B cell (primary cell): ENCODE measurements at regions not wholly inside any gene's neighbourhood (a gene's known extent, or its start where the extent isn't known, plus 50 kb on each side); places are given as distances from the start of the nearest gene placed in this dataset.

Experiments
- ATAC-seq: fragments of 200-7000 bp; cut with Tn5 transposase; one replicate; pipeline ENCODE4 v1.10.0; 2021; ENCODE audit warnings: low read depth, mild to moderate bottlenecking, moderate number of reproducible peaks, moderate library complexity
- CTCF ChIA-PET: fragments of 350-600 bp; sonication (Branson Sonifier 250); formaldehyde crosslinking; loops from one replicate; lab custom pipeline; 2021; ENCODE audit warnings: antibody characterized with exemption, inconsistent platforms; lab: Charles Lee
- POLR2A ChIA-PET: fragments of 350-600 bp; sonication (Branson Sonifier 250); formaldehyde crosslinking; loops from one replicate; lab custom pipeline; 2021; ENCODE audit warnings: antibody characterized with exemption; lab: Charles Lee
- DNase-seq: peaks from one replicate; pipeline ENCODE4 v3.0.0; 2013
- H2AFZ ChIP-seq: 2 replicates; pipeline ENCODE4 v1.6.1; 2012; ENCODE audit warnings: mild to moderate bottlenecking, low read depth, low read length; ENCODE audit not compliant: insufficient read depth, poor library complexity, severe bottlenecking
- H3K27ac ChIP-seq, 2 donors: 1 replicate in 1 of 2; 2 replicates in 1 of 2; pipeline ENCODE4 v1.5.1; 2012 to 2013; ENCODE audit warnings: low read length in 2 of 2, mild to moderate bottlenecking in 2 of 2, moderate library complexity in 1 of 2
- H3K27me3 ChIP-seq, 4 experiments: fragments of 200-600 bp in 1 of 4; sonication (generic) in 1 of 4; replicated peaks in 1 of 4; 1 replicate in 2 of 4; 2 replicates in 2 of 4; pipeline versions ENCODE4 v1.6.1 to v1.7.0; 2013 to 2016; ENCODE audit warnings: low read length in 3 of 4, mild to moderate bottlenecking in 2 of 4, mixed read lengths in 1 of 4, moderate library complexity in 1 of 4; ENCODE audit not compliant: insufficient read depth in 4 of 4, control insufficient read depth in 3 of 4; ENCODE audit errors: control extremely low read depth in 1 of 4
- H3K36me3 ChIP-seq, 2 experiments: replicated peaks in 1 of 2; 1 replicate in 1 of 2; 2 replicates in 1 of 2; pipeline versions ENCODE4 v1.6.1 to v1.7.1; 2013; ENCODE audit warnings: low read length in 1 of 2; ENCODE audit not compliant: insufficient read depth in 2 of 2, control insufficient read depth in 1 of 2; ENCODE audit errors: control extremely low read depth in 1 of 2, extremely low read depth in 1 of 2
- H3K4me1 ChIP-seq, 2 donors: fragments of 200-600 bp in 1 of 2; sonication (generic) in 1 of 2; 1 replicate in 1 of 2; 2 replicates in 1 of 2; pipeline versions ENCODE4 v1.5.1 to v1.6.1; 2013 to 2017; ENCODE audit warnings: low read length in 2 of 2; ENCODE audit not compliant: control insufficient read depth in 2 of 2, insufficient read depth in 2 of 2
- H3K4me2 ChIP-seq: replicated peaks from 2 replicates; pipeline ENCODE3; 2012; ENCODE audit warnings: mild to moderate bottlenecking, low read depth, low read length; ENCODE audit not compliant: poor library complexity, severe bottlenecking
- H3K4me3 ChIP-seq, 5 experiments: fragments of 200-600 bp in 1 of 5; sonication (generic) in 1 of 5; 1 replicate in 3 of 5; 2 replicates in 2 of 5; pipeline versions ENCODE4 v1.5.1 to v1.7.0; 2011 to 2016; ENCODE audit warnings: low read length in 4 of 5, mild to moderate bottlenecking in 4 of 5, low read depth in 2 of 5, control low read depth in 1 of 5, moderate library complexity in 1 of 5; ENCODE audit not compliant: insufficient read depth in 1 of 5; ENCODE audit errors: control extremely low read depth in 1 of 5, extremely low read depth in 1 of 5
- H3K79me2 ChIP-seq: fragments of 200-600 bp; sonication (generic); one replicate; pipeline ENCODE4 v1.6.0; 2016; ENCODE audit warnings: low read length; ENCODE audit not compliant: control insufficient read depth, insufficient read depth
- H3K9ac ChIP-seq: fragments of 200-600 bp; sonication (generic); 2 replicates; pipeline ENCODE4 v1.6.1; 2017; ENCODE audit warnings: mild to moderate bottlenecking, low read length, moderate library complexity
- H3K9me3 ChIP-seq, 3 donors: one replicate each; pipeline versions ENCODE4 v1.6.1 to v1.7.1; 2013; ENCODE audit warnings: low read length in 2 of 3; ENCODE audit not compliant: control insufficient read depth in 2 of 3, insufficient read depth in 1 of 3; ENCODE audit errors: control extremely low read depth in 1 of 3
- H4K20me1 ChIP-seq: 2 replicates; pipeline ENCODE4 v1.6.0; 2012; ENCODE audit warnings: mild to moderate bottlenecking, low read length; ENCODE audit not compliant: insufficient read depth, control insufficient read depth, poor library complexity, severe bottlenecking
- H3K27ac Mint-ChIP-seq: one replicate; pipeline ENCODE4 v1.8.0; 2021; ENCODE audit warnings: mixed read lengths
- H3K27me3 Mint-ChIP-seq: one replicate; pipeline ENCODE4 v1.8.0; 2021; ENCODE audit warnings: mixed read lengths
- H3K4me1 Mint-ChIP-seq: one replicate; pipeline ENCODE4 v1.8.0; 2021; ENCODE audit warnings: mixed read lengths
- H3K4me3 Mint-ChIP-seq: one replicate; pipeline ENCODE4 v1.8.0; 2021; ENCODE audit warnings: mixed read lengths
- H3K9me3 Mint-ChIP-seq: one replicate; pipeline ENCODE4 v1.8.0; 2022; ENCODE audit warnings: mixed read lengths; ENCODE audit not compliant: insufficient read depth
- CTCF ChIP-seq: fragments of 200-600 bp; IDR thresholded peaks from one replicate; pipeline ENCODE4 v1.8.0; 2022; ENCODE audit warnings: antibody characterized with exemption, mild to moderate bottlenecking
- EZH2 ChIP-seq: IDR thresholded peaks from 2 replicates; pipeline ENCODE4 v1.6.1; 2012; ENCODE audit warnings: borderline replicate concordance, low read depth, mild to moderate bottlenecking, moderate library complexity, low read length; ENCODE audit not compliant: insufficient read depth, poor library complexity, severe bottlenecking
- WGBS: methylation state at CpG from one replicate; pipeline ENCODE4 v1.1.5; 2013; ENCODE audit warnings: missing lambda C conversion rate; ENCODE audit not compliant: insufficient coverage; 5-methylcytosine and 5-hydroxymethylcytosine counted together
- intact Hi-C: fragments of 100-400 bp; cut with micrococcal nuclease; formaldehyde crosslinking; loops from one replicate; pipeline ENCODE4 v1.10.0; 2022

GRCh38 chr2:19174176-19174575 is 184.2 kb downstream of the OSR1 start:
- no peak overlapping the region for H3K9ac ChIP-seq
- no peaks in the 10 kb centered on the region for H3K4me1 ChIP-seq
- ChIA-PET CTCF (no interaction called here), POLR2A (no interaction called here)
- H3K27ac ChIP-seq: no peak overlapping the region
- ATAC-seq: no peak
- Mint-ChIP-seq H3K27ac (no peak overlapping the region), H3K4me3 (no peak overlapping the region), H3K4me1 (no peaks in the 10 kb centered on the region), H3K9me3 (peaks cover 4% of the 10 kb centered on the region), H3K27me3 (no peaks in the 10 kb centered on the region)
- TF ChIP-seq CTCF (no peak), EZH2 (no peak)
- no peaks in the 10 kb centered on the region for H3K36me3 ChIP-seq
- H3K4me2 ChIP-seq: no peak overlapping the region
- no peaks in the 10 kb centered on the region for H4K20me1 ChIP-seq
- DNase-seq: no peak
- no peaks in the 10 kb centered on the region for H3K79me2 ChIP-seq
- intact Hi-C loops: no loop called here
- no peaks in the 10 kb centered on the region for H3K27me3 ChIP-seq
- H3K4me3 ChIP-seq: no peak overlapping the region
- H3K9me3 ChIP-seq: no peaks in the 10 kb centered on the region
- H2AFZ ChIP-seq: no peak overlapping the region
- WGBS: no CpG with 5 or more reads among the region's 2 CpGs

- Mint-ChIP-seq H3K27me3 (no peaks in the 10 kb centered on the region), H3K9me3 (peaks cover 4% of the 10 kb centered on the region), H3K4me1 (no peaks in the 10 kb centered on the region), H3K27ac (no peak overlapping the region), H3K4me3 (no peak overlapping the region)
- H3K9me3 ChIP-seq: no peaks in the 10 kb centered on the region
- H3K27ac ChIP-seq: no peak overlapping the region
- H3K4me3 ChIP-seq: no peak overlapping the region
- no peaks in the 10 kb centered on the region for H3K4me1 ChIP-seq
- no peak overlapping the region for H3K4me2 ChIP-seq
- 83% methylated on average over 1 of the region's 1 CpG for WGBS
- H3K79me2 ChIP-seq: no peaks in the 10 kb centered on the region
- ChIA-PET CTCF (no interaction called here), POLR2A (no interaction called here)
- no peak for ATAC-seq
- no peaks in the 10 kb centered on the region for H3K27me3 ChIP-seq
- H4K20me1 ChIP-seq: no peaks in the 10 kb centered on the region
- intact Hi-C loops: no loop called here
- H3K36me3 ChIP-seq: no peaks in the 10 kb centered on the region
- H2AFZ ChIP-seq: no peak overlapping the region
- H3K9ac ChIP-seq: no peak overlapping the region
- no peak for DNase-seq
- no peak for TF ChIP-seq CTCF
- TF ChIP-seq EZH2: no peak
Observed at GRCh38 chr2:19171409-19171808, 187.0 kb downstream of the OSR1 start.
